HEK293 (cell line): ENCODE measurements at regions not wholly inside any gene's neighbourhood (a gene's known extent, or its start where the extent isn't known, plus 50 kb on each side); places are given as distances from the start of the nearest gene placed in this dataset.

Experiments used
- CTCF ChIA-PET: fragments of 350-600 bp; formaldehyde crosslinking; extraction: SDS; loops from one replicate; lab custom pipeline; 2021; ENCODE audit warnings: antibody characterized with exemption; lab: Yijun Ruan, JAX
- POLR2A ChIA-PET: fragments of 300-600 bp; formaldehyde crosslinking; extraction: SDS; loops from one replicate; lab custom pipeline; 2020; ENCODE audit warnings: antibody characterized with exemption, inconsistent platforms; lab: Yijun Ruan, JAX
- H3K27ac ChIP-seq: fragments of 200-500 bp; sonication (Bioruptor generic); 2 replicates; pipeline ENCODE4 v1.5.1; 2014; ENCODE audit warnings: low read depth, low read length, control low read depth, inconsistent platforms; ENCODE audit errors: extremely low read depth
- H3K36me3 ChIP-seq, 2 experiments: fragments of 200-500 bp in 1 of 2; sonication (Bioruptor generic) in 1 of 2; 1 replicate in 1 of 2; 2 replicates in 1 of 2; pipeline ENCODE4 v1.5.1; 2014 to 2017; ENCODE audit warnings: inconsistent platforms in 2 of 2, low read length in 2 of 2; ENCODE audit not compliant: control insufficient read depth in 2 of 2, insufficient read depth in 1 of 2
- H3K4me1 ChIP-seq: fragments of 200-500 bp; sonication (Bioruptor generic); 2 replicates; pipeline ENCODE4 v1.5.1; 2014; ENCODE audit warnings: mild to moderate bottlenecking, low read length, inconsistent platforms; ENCODE audit not compliant: control insufficient read depth, insufficient read depth
- H3K4me3 ChIP-seq: 2 replicates; pipeline ENCODE4 v1.5.1; 2011; ENCODE audit warnings: low read depth, mild to moderate bottlenecking, control low read depth, low read length, moderate library complexity
- H3K9me3 ChIP-seq: fragments of 200-500 bp; sonication (Bioruptor generic); 2 replicates; pipeline ENCODE4 v1.5.1; 2014; ENCODE audit warnings: low read depth, low read length, inconsistent platforms; ENCODE audit not compliant: control insufficient read depth, insufficient read depth
- GLIS1 ChIP-seq: fragments of 450-650 bp; formaldehyde crosslinking; IDR thresholded peaks from 2 replicates; pipeline ENCODE4 v1.5.1; 2016; ENCODE audit warnings: missing biosample characterization, missing genetic modification characterization
- HIC1 ChIP-seq: fragments of 450-650 bp; formaldehyde crosslinking; IDR thresholded peaks from 2 replicates; pipeline ENCODE4 v1.5.1; 2016; ENCODE audit warnings: missing biosample characterization, missing genetic modification characterization
- HOXA7 ChIP-seq: sonication (generic); formaldehyde crosslinking; IDR thresholded peaks from 2 replicates; pipeline ENCODE4 v1.8.1; 2022; ENCODE audit warnings: missing genetic modification reagents, borderline replicate concordance
- IKZF3 ChIP-seq: fragments of 450-650 bp; IDR thresholded peaks from 2 replicates; pipeline ENCODE4 v1.5.0; 2018; ENCODE audit warnings: missing biosample characterization, mild to moderate bottlenecking, missing genetic modification characterization, moderate library complexity
- KLF9 ChIP-seq: fragments of 450-650 bp; formaldehyde crosslinking; IDR thresholded peaks from 2 replicates; pipeline ENCODE4 v1.5.1; 2016; ENCODE audit warnings: missing biosample characterization, missing genetic modification characterization, low read depth
- MYNN ChIP-seq: fragments of 450-650 bp; formaldehyde crosslinking; IDR thresholded peaks from 2 replicates; pipeline ENCODE4 v1.5.1; 2016; ENCODE audit warnings: missing biosample characterization, missing genetic modification characterization, borderline replicate concordance
- OSR2 ChIP-seq: fragments of 450-650 bp; formaldehyde crosslinking; IDR thresholded peaks from 2 replicates; pipeline ENCODE4 v1.5.1; 2016; ENCODE audit warnings: missing biosample characterization, missing genetic modification characterization
- RBAK ChIP-seq: fragments of 450-650 bp; formaldehyde crosslinking; IDR thresholded peaks from 2 replicates; pipeline ENCODE4 v1.5.1; 2016; ENCODE audit warnings: missing biosample characterization, missing genetic modification characterization
- SCRT2 ChIP-seq: fragments of 450-650 bp; formaldehyde crosslinking; IDR thresholded peaks from 2 replicates; pipeline ENCODE4 v1.5.1; 2016; ENCODE audit warnings: missing biosample characterization, missing genetic modification characterization
- TCF7L2 ChIP-seq: IDR thresholded peaks from 2 replicates; pipeline ENCODE4 v1.6.1; 2011; ENCODE audit warnings: low read depth, mild to moderate bottlenecking, inconsistent platforms, low read length, moderate library complexity, borderline replicate concordance
- WT1 ChIP-seq: fragments of 450-650 bp; formaldehyde crosslinking; IDR thresholded peaks from 2 replicates; pipeline ENCODE4 v1.5.1; 2016; ENCODE audit warnings: missing biosample characterization, missing genetic modification characterization
- ZBTB7A ChIP-seq: fragments of 450-650 bp; formaldehyde crosslinking; IDR thresholded peaks from 2 replicates; pipeline ENCODE4 v1.5.1; 2016; ENCODE audit warnings: low read depth, missing biosample characterization, missing genetic modification characterization
- ZNF157 ChIP-seq: fragments of 450-650 bp; formaldehyde crosslinking; IDR thresholded peaks from 2 replicates; pipeline ENCODE4 v1.5.1; 2016; ENCODE audit warnings: missing biosample characterization, missing genetic modification characterization
- ZNF16 ChIP-seq: fragments of 450-650 bp; formaldehyde crosslinking; IDR thresholded peaks from 2 replicates; pipeline ENCODE4 v1.5.1; 2016; ENCODE audit warnings: low read depth, missing biosample characterization, missing genetic modification characterization
- ZNF169 ChIP-seq: fragments of 450-650 bp; formaldehyde crosslinking; IDR thresholded peaks from 2 replicates; pipeline ENCODE4 v1.5.1; 2016; ENCODE audit warnings: missing biosample characterization, missing genetic modification characterization
- ZNF174 ChIP-seq: fragments of 450-650 bp; formaldehyde crosslinking; IDR thresholded peaks from 2 replicates; pipeline ENCODE4 v1.5.0; 2017; ENCODE audit warnings: missing biosample characterization, mild to moderate bottlenecking, missing genetic modification characterization
- ZNF211 ChIP-seq: fragments of 450-650 bp; formaldehyde crosslinking; IDR thresholded peaks from 2 replicates; pipeline ENCODE4 v1.5.1; 2016; ENCODE audit warnings: low read depth, missing biosample characterization, missing genetic modification characterization
- ZNF214 ChIP-seq: fragments of 450-650 bp; formaldehyde crosslinking; IDR thresholded peaks from 2 replicates; pipeline ENCODE4 v1.5.1; 2017; ENCODE audit warnings: missing biosample characterization, mild to moderate bottlenecking, missing genetic modification characterization, borderline replicate concordance
- ZNF23 ChIP-seq: fragments of 450-650 bp; formaldehyde crosslinking; IDR thresholded peaks from 2 replicates; pipeline ENCODE4 v1.5.1; 2016; ENCODE audit warnings: missing biosample characterization, missing genetic modification characterization, borderline replicate concordance
- ZNF26 ChIP-seq: fragments of 450-650 bp; formaldehyde crosslinking; IDR thresholded peaks from 2 replicates; pipeline ENCODE4 v1.5.1; 2016; ENCODE audit warnings: missing biosample characterization, missing genetic modification characterization
- ZNF280D ChIP-seq: fragments of 450-650 bp; formaldehyde crosslinking; IDR thresholded peaks from 2 replicates; pipeline ENCODE4 v1.5.1; 2016; ENCODE audit warnings: missing biosample characterization, missing genetic modification characterization
- ZNF311 ChIP-seq: fragments of 450-650 bp; formaldehyde crosslinking; IDR thresholded peaks from 2 replicates; pipeline ENCODE4 v1.5.1; 2017; ENCODE audit warnings: missing biosample characterization, missing genetic modification characterization, borderline replicate concordance
- ZNF354C ChIP-seq: fragments of 450-650 bp; formaldehyde crosslinking; IDR thresholded peaks from 2 replicates; pipeline ENCODE4 v1.5.1; 2016; ENCODE audit warnings: missing biosample characterization, missing genetic modification characterization, low read depth, borderline replicate concordance
- ZNF366 ChIP-seq: fragments of 450-650 bp; formaldehyde crosslinking; conservative IDR thresholded peaks from 2 replicates; pipeline ENCODE4 v1.5.1; 2016; ENCODE audit warnings: missing biosample characterization, missing genetic modification characterization
- ZNF48 ChIP-seq: fragments of 450-650 bp; formaldehyde crosslinking; IDR thresholded peaks from 2 replicates; pipeline ENCODE4 v1.5.1; 2016; ENCODE audit warnings: missing biosample characterization, missing genetic modification characterization
- ZNF501 ChIP-seq: fragments of 450-650 bp; formaldehyde crosslinking; IDR thresholded peaks from 2 replicates; pipeline ENCODE4 v1.5.1; 2016; ENCODE audit warnings: missing biosample characterization, missing genetic modification characterization
- ZNF561 ChIP-seq: fragments of 450-650 bp; IDR thresholded peaks from 2 replicates; pipeline ENCODE4 v1.5.1; 2018; ENCODE audit warnings: missing biosample characterization, missing genetic modification characterization, borderline replicate concordance
- ZNF585B ChIP-seq: fragments of 450-650 bp; formaldehyde crosslinking; IDR thresholded peaks from 2 replicates; pipeline ENCODE4 v1.5.1; 2016; ENCODE audit warnings: missing biosample characterization, missing genetic modification characterization
- ZNF776 ChIP-seq: fragments of 450-650 bp; formaldehyde crosslinking; IDR thresholded peaks from 2 replicates; pipeline ENCODE4 v1.5.0; 2017; ENCODE audit warnings: missing biosample characterization, missing genetic modification characterization, borderline replicate concordance
- TF ChIP-seq, protein P1 (sequence below): fragments of 450-650 bp; formaldehyde crosslinking; IDR thresholded peaks from 2 replicates; pipeline ENCODE4 v1.5.1; 2016; ENCODE audit warnings: missing biosample characterization, missing genetic modification characterization

GRCh38 chr2:125175415-125175814 lies 1150.3 kb downstream of the CNTNAP5 start:
- Histone ChIP-seq H3K4me3 (no peak overlapping the region), H3K27ac (no peak overlapping the region), H3K36me3 (no peaks in the 10 kb centered on the region), H3K9me3 (no peaks in the 10 kb centered on the region)
- ChIA-PET CTCF (no interaction called here), POLR2A (no interaction called here)
- TF ChIP-seq ZNF366 (no peak), HOXA7 (CRISPR knock-in tag) (no peak), OSR2 (tag by site-specific recombination) (no peak), ZNF157 (tag by site-specific recombination) (no peak), IKZF3 (tag by site-specific recombination) (no peak), ZNF174 (tag by site-specific recombination) (no peak), ZNF585B (no peak), KLF9 (no peak), ZNF16 (tag by site-specific recombination) (no peak), ZNF354C (no peak), ZNF501 (tag by site-specific recombination) (no peak), ZBTB7A (tag by site-specific recombination) (no peak), ZNF23 (tag by site-specific recombination) (no peak), GLIS1 (no peak), ZNF561 (no peak), SCRT2 (tag by site-specific recombination) (no peak), ZNF311 (tag by site-specific recombination) (no peak)
- TF ChIP-seq, protein P1, sequence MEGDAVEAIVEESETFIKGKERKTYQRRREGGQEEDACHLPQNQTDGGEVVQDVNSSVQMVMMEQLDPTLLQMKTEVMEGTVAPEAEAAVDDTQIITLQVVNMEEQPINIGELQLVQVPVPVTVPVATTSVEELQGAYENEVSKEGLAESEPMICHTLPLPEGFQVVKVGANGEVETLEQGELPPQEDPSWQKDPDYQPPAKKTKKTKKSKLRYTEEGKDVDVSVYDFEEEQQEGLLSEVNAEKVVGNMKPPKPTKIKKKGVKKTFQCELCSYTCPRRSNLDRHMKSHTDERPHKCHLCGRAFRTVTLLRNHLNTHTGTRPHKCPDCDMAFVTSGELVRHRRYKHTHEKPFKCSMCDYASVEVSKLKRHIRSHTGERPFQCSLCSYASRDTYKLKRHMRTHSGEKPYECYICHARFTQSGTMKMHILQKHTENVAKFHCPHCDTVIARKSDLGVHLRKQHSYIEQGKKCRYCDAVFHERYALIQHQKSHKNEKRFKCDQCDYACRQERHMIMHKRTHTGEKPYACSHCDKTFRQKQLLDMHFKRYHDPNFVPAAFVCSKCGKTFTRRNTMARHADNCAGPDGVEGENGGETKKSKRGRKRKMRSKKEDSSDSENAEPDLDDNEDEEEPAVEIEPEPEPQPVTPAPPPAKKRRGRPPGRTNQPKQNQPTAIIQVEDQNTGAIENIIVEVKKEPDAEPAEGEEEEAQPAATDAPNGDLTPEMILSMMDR (tag by site-specific recombination): no peak
- TF ChIP-seq, all 188 proteins: peak for 0
- no peaks in the 10 kb centered on the region for H3K4me1 ChIP-seq

- H3K4me1 ChIP-seq: no peaks in the 10 kb centered on the region
- ChIA-PET POLR2A (no interaction called here), CTCF (no interaction called here)
- no peak overlapping the region for H3K4me3 ChIP-seq
- no peaks in the 10 kb centered on the region for H3K36me3 ChIP-seq
- H3K9me3 ChIP-seq: no peaks in the 10 kb centered on the region
- TF ChIP-seq ZNF214: no peak
- TF ChIP-seq ZNF48 (tag by site-specific recombination): no peak
- no peak for TF ChIP-seq ZNF561
- no peak for TF ChIP-seq TCF7L2
- TF ChIP-seq MYNN (tag by site-specific recombination): no peak
- TF ChIP-seq ZNF280D (tag by site-specific recombination): no peak
- TF ChIP-seq ZNF776 (tag by site-specific recombination): no peak
- no peak for TF ChIP-seq HIC1 (tag by site-specific recombination)
- TF ChIP-seq ZNF169 (tag by site-specific recombination): no peak
- TF ChIP-seq ZNF26 (tag by site-specific recombination): no peak
- no peak for TF ChIP-seq WT1 (tag by site-specific recombination)
- no peak for TF ChIP-seq RBAK (tag by site-specific recombination)
- TF ChIP-seq ZNF211 (tag by site-specific recombination): no peak
- no peak overlapping the region for H3K27ac ChIP-seq
Observed at GRCh38 chr2:125185691-125186270, 1160.7 kb downstream of the CNTNAP5 start.
